GM12892 (cell line): ENCODE measurements at regions not wholly inside any gene's neighbourhood (a gene's known extent, or its start where the extent isn't known, plus 50 kb on each side); places are given as distances from the start of the nearest gene placed in this dataset.

Source experiments
- DNase-seq: peaks from one replicate; pipeline ENCODE4 v3.0.0; 2011; ENCODE audit not compliant: insufficient read length
- FAIRE-seq: peaks from 2 replicates; lab custom pipeline; 2011; peaks lifted over from hg19 to GRCh38; lab: Jason Lieb, UNC
- POLR2A ChIP-seq: IDR thresholded peaks from 2 replicates; pipeline ENCODE4 v1.6.1; 2011; ENCODE audit warnings: low read depth, low read length, control low read depth
- POLR2AphosphoS5 ChIP-seq: IDR thresholded peaks from 2 replicates; pipeline ENCODE4 v1.6.1; 2011; ENCODE audit warnings: low read depth, low read length, control low read depth
- TAF1 ChIP-seq: IDR thresholded peaks from 2 replicates; pipeline ENCODE4 v1.6.1; 2011; ENCODE audit warnings: low read depth, mild to moderate bottlenecking, control low read depth, low read length, borderline replicate concordance

DNA sequence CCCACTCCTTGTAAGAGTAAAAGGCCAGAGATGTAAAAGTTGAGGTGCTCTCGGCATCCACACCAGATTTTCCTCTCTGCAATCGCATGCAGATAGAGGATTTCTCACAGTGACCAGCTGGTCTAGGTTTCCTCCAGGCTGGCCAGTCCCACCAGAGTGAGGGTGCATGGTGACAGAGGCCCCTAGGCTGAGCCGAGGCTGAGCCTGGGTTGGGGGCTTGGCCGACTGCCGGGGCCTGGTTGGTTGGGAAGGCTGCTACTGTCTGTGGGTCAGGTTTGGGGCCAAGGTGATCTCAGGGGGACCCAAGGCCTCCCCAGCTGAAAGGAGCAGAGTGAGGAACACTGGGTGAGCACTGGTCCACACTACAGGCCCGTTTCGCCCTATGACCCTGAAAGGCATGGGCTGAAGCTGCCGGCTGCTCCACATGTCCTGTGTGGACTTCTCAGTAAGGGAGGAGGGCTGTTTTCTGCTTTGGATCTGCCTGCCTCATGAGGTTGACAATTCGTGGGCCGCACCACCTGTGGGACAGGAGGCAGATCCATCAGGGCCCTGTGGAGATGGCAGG, 400.8 kb upstream of the IRX4 start:
- no peak for TF ChIP-seq POLR2A
- TF ChIP-seq TAF1: no peak
- no peak for DNase-seq
- FAIRE-seq: no peak

DNA sequence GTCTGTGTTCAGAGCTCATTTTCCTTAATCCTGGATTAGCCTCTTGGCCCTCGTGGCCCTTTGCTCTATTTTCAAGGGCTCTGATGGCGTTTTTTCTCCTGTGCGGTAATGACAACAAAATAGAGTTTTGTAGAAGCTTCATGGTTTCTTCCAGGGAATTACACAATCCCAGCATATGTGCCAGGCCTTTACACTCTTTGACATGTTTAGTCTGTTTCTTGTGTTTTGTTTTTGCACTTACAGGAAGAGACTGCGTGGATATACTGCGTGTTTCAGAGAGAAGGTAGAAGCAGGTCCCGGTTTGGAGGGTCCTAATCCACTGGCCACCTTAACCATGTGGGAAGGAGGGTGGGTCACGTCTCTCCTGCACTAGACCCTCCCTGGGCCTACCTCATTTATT, 400.2 kb upstream of the IRX4 start:
- DNase-seq (no peak), FAIRE-seq (no peak)
- TF ChIP-seq TAF1 (no peak), POLR2AphosphoS5 (no peak), POLR2A (no peak)

DNA sequence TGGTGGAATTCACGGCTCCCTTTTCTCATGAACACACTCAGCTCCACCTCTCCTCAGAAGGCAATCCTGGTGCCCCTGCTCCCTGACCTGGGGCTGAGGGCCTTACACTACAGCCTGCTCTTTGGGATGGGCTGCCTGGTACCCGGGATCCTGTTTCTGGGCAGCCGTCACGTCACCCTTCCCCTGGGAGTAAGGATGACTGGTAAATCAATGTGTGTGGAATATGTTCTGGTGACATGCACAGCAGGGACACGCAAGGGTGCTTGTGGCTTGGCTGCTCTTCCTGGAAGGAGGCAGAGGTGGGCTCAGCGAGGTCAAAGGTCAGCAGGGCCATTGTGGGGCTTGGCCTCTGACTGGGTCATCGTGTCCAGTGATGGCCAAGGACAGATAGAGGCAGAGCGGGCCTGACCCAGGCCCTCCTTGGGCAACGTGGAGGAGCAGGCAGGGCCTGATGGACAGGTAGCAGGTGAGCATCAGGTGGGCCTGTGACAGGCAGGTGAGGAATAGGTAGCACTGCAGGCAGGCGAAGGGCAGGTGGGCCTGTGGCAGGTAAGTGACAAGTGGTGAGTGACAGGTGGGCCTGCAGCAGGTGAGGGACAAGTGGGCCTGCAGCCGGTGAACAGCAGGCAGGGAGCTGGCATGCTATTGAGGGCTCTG, 399.4 kb upstream of the IRX4 start:
- FAIRE-seq (no peak), DNase-seq (no peak)
- TF ChIP-seq TAF1 (no peak), POLR2A (no peak), POLR2AphosphoS5 (no peak)

DNA sequence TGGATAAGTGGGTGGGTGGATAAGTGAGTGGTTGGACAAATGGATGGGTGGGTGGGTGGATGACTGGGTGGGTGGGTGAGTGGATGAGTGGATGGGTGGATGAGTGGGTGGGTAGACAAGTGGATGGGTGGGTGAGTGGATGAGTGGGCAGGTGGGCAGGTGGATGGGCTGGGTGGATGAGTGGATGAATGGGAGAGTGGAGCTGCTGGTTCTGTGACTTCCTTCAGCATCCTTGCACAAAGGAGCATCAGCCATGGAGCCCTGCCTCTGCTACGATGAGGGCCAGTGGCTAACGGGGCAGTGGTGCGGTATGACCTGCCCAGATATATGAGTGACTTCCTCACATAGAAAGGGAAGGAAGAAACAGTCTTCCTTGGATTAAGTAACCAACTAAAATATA, 398.7 kb upstream of the IRX4 start:
- no peak for TF ChIP-seq TAF1
- TF ChIP-seq POLR2AphosphoS5: no peak
- TF ChIP-seq POLR2A: no peak
- DNase-seq (no peak), FAIRE-seq (no peak)

DNA sequence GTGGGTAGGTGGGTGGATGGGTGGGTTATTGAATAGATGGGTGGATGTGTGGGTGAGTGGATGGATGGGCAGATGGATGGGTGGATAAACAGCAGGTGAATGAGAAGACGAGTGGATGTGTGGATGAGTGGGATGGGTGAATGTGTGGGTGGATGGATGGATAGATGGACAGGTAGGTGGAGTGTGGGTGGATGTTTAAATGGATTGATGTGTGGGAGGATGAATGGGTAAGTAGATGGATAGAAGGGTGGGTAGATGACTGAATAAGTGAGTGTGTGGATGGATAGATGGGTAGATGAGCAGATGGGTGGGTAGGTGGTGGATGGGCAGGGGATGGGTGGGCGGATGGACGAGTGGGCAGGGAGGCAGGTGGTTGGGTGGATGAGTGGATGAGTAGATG, 397.6 kb upstream of the IRX4 start:
- TF ChIP-seq POLR2A (no peak), TAF1 (no peak), POLR2AphosphoS5 (no peak)
- DNase-seq: no peak
- no peak for FAIRE-seq

DNA sequence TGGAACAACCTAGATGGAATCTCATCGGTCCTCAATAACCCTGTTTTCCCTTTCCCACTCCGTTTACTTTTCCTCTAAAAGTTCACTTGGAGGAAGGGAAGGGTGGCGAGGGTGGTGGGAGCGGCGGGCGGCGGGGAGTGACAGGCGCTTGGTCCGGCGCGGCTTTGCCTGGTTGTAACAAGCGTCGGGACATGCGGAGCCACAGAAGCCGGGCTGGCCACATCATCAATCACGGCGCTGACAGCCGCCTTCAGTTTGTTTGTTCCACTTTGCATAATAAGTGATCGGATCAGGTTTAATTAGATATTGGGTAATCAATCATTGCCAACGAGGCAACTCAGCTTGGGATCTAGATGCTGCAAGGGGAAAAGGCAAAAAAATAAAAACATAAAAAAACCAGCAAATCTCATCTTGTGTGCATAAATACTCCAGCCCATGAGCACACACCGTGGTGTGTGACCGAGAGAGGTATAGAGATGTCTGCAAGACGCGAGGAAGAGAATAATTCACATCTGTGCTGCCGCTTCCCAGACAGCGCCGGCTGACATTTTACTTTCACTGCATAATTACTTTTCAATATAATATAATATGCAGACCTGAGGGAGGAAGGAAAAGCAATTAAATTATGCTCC, 396.2 kb upstream of the IRX4 start:
- no peak for DNase-seq
- FAIRE-seq: no peak
- TF ChIP-seq POLR2A (no peak), POLR2AphosphoS5 (no peak), TAF1 (no peak)

DNA sequence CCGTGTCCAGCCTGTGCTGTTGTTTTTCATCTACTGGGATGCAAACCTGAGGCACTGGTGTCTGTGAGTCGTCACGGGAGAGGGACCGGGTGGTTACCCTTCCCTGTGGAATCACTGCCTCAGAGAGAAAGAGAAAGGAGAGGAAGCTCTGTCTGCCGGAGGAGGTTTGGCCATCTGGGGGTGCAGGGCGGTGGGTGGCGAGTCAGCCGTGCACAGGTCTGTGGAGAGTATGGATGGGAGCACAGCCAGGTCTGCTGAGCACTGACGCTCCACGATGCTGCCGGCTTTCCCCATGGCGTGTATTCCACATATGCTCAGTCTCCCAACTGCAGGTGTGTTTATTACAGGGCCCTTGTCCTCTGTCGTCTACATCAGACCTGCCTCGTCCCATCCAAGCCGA, 395.2 kb upstream of the IRX4 start:
- DNase-seq: no peak
- no peak for FAIRE-seq
- no peak for TF ChIP-seq TAF1
- TF ChIP-seq POLR2AphosphoS5: no peak
- no peak for TF ChIP-seq POLR2A

DNA sequence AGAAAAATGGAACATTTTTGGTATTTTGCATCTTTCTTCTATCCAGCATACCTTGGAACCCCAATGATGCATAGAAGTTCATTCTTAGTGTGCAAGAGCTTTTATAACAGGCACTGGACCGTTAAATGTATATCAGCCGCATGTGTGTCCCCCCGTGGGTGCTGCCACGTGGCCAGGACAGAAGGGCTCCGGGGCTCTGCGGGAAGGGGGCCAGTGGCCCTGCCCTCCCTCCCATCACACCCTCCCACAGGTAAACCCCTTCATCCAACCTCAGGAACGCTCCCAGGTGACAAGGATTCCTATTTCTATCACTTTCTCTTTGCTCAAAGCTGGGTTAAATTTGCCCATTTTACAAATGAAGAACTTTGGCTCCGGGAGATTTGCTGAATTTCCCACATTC, 393.4 kb upstream of the IRX4 start:
- TF ChIP-seq POLR2AphosphoS5 (no peak), TAF1 (no peak), POLR2A (no peak)
- FAIRE-seq: no peak
- no peak for DNase-seq

DNA sequence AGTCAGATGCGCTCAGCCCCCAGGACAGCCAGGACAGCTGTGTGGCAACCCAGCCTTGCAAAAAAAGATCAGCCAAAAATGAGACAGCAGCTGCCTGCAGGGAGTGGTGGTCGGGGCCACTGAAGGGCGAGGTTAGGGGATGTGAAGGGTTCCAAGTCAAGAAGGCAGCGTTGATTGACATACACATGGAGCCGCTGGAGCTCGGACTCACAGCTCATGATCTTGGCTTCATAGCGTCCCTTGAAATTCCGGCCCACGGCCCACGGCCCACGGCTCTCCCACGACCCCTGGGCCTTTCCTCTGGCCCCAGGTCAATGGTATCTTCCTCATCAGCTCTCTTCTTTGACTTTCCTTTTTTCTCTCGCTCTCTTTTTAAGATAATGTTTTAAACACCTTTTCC, 390.0 kb upstream of the IRX4 start:
- TF ChIP-seq POLR2A (no peak), TAF1 (no peak), POLR2AphosphoS5 (no peak)
- DNase-seq: no peak
- no peak for FAIRE-seq

DNA sequence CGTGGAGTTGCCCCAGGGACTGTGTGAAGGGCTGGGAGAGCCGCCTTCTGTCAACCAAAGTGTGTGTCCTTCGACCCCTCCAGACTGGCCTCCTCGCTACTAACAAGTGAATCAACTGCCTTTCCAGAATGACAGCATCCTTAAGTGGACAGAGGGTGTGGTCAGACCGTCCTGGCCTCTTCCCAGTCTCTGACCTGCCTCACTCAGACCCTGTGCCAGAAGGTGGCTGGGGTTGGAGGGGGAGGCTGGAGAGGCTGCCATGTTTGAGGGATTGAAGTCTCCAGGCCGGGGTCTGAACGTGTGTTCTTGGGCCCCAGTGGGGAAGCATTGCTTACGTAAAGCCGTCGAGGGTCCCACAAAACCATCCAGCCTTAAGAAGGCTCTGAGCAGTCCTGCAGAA, 389.3 kb upstream of the IRX4 start:
- TF ChIP-seq TAF1: no peak
- TF ChIP-seq POLR2AphosphoS5: no peak
- no peak for TF ChIP-seq POLR2A
- DNase-seq (no peak), FAIRE-seq (no peak)

DNA sequence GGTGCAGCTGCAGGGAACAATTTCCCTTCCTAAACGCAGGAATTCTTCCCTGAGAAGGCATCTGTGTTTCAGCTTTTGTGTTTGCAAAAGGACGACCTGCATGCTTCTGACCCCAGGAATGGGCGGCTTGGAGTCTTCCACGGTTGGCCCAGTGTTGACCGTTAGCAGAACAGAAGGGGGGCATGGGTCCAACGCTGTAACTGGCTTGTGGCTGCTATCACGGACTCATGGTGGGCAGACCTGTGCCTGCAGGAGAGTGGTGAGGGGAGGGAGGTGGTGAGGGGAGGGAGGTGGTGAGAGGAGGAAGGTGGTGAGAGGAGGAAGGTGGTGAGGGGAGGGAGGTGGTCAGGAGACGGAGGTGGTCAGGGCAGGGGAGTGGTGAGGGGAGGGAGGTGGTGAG, 388.6 kb upstream of the IRX4 start:
- no peak for DNase-seq
- FAIRE-seq: no peak
- TF ChIP-seq TAF1: no peak

DNA sequence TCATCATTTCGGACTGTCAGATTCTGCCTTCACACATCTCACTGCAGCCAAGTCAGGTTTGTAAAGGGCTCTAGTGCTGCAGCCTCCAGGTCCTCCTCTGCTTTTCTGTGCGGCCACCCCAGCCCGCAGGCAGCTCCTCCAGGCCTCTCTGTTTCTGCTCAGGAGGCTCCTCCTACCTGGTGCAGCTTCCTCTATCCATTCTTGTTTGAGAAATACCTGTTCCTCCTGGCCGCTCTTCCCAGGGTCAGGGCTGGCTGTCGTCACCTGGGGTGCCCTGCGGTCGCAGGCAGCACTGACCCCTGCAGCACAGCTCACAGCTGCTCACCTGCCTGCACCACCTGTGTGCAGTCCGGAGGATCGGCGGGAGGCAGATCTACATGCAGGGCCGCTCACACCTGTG, 387.7 kb upstream of the IRX4 start:
- FAIRE-seq: no peak
- TF ChIP-seq TAF1: no peak
- TF ChIP-seq POLR2A: no peak
- no peak for TF ChIP-seq POLR2AphosphoS5
- DNase-seq: no peak

DNA sequence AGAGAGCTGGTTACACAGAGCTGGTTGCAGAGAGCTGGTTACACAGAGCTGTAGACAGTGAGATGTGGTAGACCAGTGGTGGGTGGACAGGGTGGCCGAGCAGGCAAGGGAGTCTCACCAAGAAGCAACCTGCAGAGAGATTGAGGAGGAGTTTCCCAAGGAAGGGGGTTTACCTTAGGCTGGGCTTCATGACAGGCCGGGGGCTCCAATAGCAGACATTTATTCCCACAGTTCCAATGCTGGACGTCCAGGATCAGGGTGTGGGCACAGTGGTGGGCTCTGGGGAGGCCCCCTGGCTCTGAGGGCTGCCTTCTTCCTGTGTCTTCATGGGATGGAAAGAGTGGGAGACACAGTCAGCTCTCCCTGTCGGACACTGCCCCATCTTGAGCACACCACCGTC, 386.9 kb upstream of the IRX4 start:
- DNase-seq: no peak
- TF ChIP-seq POLR2A (no peak), POLR2AphosphoS5 (no peak), TAF1 (no peak)
- FAIRE-seq: no peak
